ENCODE measurements at regions not wholly inside any gene's neighbourhood (a gene's known extent, or its start where the extent isn't known, plus 50 kb on each side); places are given as distances from the start of the nearest gene placed in this dataset.

GRCh38 chrX:110557864-110558263 lies 199.2 kb downstream of the RTL9 start:
- Histone ChIP-seq H3K27me3 (ENCODE audit: insufficient read depth, low read length) (no peaks in the 10 kb centered on the region), H3K79me2 (ENCODE audit: insufficient read depth, low read length) (no peaks in the 10 kb centered on the region), H3K4me3 (ENCODE audit: low read depth, low read length, poor library complexity, severe bottlenecking) (no peak overlapping the region), H3K4me1 (ENCODE audit: insufficient read depth, low read length, severe bottlenecking) (no peaks in the 10 kb centered on the region), H3K9ac (ENCODE audit: low read length) (no peak overlapping the region), H2AFZ (ENCODE audit: low read length) (no peak overlapping the region), H4K20me1 (ENCODE audit: insufficient read depth, low read length) (no peaks in the 10 kb centered on the region), H3K9me3 (ENCODE audit: low read length) (no peaks in the 10 kb centered on the region), H3F3A (ENCODE audit: insufficient read depth, low read length) (no peaks in the 10 kb centered on the region), H3K27ac (ENCODE audit: low read depth, low read length, poor library complexity, severe bottlenecking) (no peak overlapping the region), H3K4me2 (ENCODE audit: low read length) (no peak overlapping the region), H3K9me2 (ENCODE audit: low read depth, low read length) (no peaks in the 10 kb centered on the region), H3K36me3 (ENCODE audit: insufficient read depth, low read length) (no peaks in the 10 kb centered on the region)
- TF ChIP-seq CTCF (IDR thresholded peaks at IDR 0.05; ENCODE audit: low read length) (no peak), EZH2 (IDR thresholded peaks at IDR 0.05; ENCODE audit: borderline replicate concordance, low read length) (no peak)

- Histone ChIP-seq H3K4me1 (ENCODE audit: insufficient read depth, low read length, severe bottlenecking) (no peaks in the 10 kb centered on the region), H4K20me1 (ENCODE audit: insufficient read depth, low read length) (no peaks in the 10 kb centered on the region), H3F3A (ENCODE audit: insufficient read depth, low read length) (no peaks in the 10 kb centered on the region), H3K9ac (ENCODE audit: low read length) (no peak overlapping the region), H3K27ac (ENCODE audit: low read depth, low read length, poor library complexity, severe bottlenecking) (no peak overlapping the region), H3K27me3 (ENCODE audit: insufficient read depth, low read length) (no peaks in the 10 kb centered on the region), H3K9me2 (ENCODE audit: low read depth, low read length) (no peaks in the 10 kb centered on the region), H2AFZ (ENCODE audit: low read length) (no peak overlapping the region), H3K9me3 (ENCODE audit: low read length) (no peaks in the 10 kb centered on the region), H3K79me2 (ENCODE audit: insufficient read depth, low read length) (no peaks in the 10 kb centered on the region), H3K4me2 (ENCODE audit: low read length) (no peak overlapping the region), H3K4me3 (ENCODE audit: low read depth, low read length, poor library complexity, severe bottlenecking) (no peak overlapping the region), H3K36me3 (ENCODE audit: insufficient read depth, low read length) (no peaks in the 10 kb centered on the region)
- TF ChIP-seq CTCF (IDR thresholded peaks at IDR 0.05; ENCODE audit: low read length) (no peak), EZH2 (IDR thresholded peaks at IDR 0.05; ENCODE audit: borderline replicate concordance, low read length) (no peak)
Observed at GRCh38 chrX:110558406-110558805, 199.8 kb downstream of the RTL9 start.

- H3K27ac ChIP-seq (ENCODE audit: low read depth, low read length, poor library complexity, severe bottlenecking), result no peak overlapping the region
- H4K20me1 ChIP-seq (ENCODE audit: insufficient read depth, low read length), result no peaks in the 10 kb centered on the region
- H3K4me2 ChIP-seq (ENCODE audit: low read length), result no peak overlapping the region
- TF ChIP-seq EZH2 (IDR thresholded peaks at IDR 0.05; ENCODE audit: borderline replicate concordance, low read length) (no peak), CTCF (IDR thresholded peaks at IDR 0.05; ENCODE audit: low read length) (no peak)
- no peak overlapping the region for H3K9ac ChIP-seq (ENCODE audit: low read length)
- no peak overlapping the region for H2AFZ ChIP-seq (ENCODE audit: low read length)
- no peak overlapping the region for H3K4me3 ChIP-seq (ENCODE audit: low read depth, low read length, poor library complexity, severe bottlenecking)
- no peaks in the 10 kb centered on the region for H3K79me2 ChIP-seq (ENCODE audit: insufficient read depth, low read length)
- H3K9me2 ChIP-seq (ENCODE audit: low read depth, low read length), result no peaks in the 10 kb centered on the region
- no peaks in the 10 kb centered on the region for H3K4me1 ChIP-seq (ENCODE audit: insufficient read depth, low read length, severe bottlenecking)
- H3K27me3 ChIP-seq (ENCODE audit: insufficient read depth, low read length), result no peaks in the 10 kb centered on the region
- no peaks in the 10 kb centered on the region for H3F3A ChIP-seq (ENCODE audit: insufficient read depth, low read length)
- H3K36me3 ChIP-seq (ENCODE audit: insufficient read depth, low read length), result no peaks in the 10 kb centered on the region
- H3K9me3 ChIP-seq (ENCODE audit: low read length), result no peaks in the 10 kb centered on the region
Observed at GRCh38 chrX:110561034-110561433, 202.4 kb downstream of the RTL9 start.
